Neuronal stem cell (in vitro differentiated cells): ENCODE measurements at regions not wholly inside any gene's neighbourhood (a gene's known extent, or its start where the extent isn't known, plus 50 kb on each side); places are given as distances from the start of the nearest gene placed in this dataset.

Experiments used
- DNase-seq: peaks from one replicate; pipeline ENCODE4 v3.0.0-alpha.2; 2013; ENCODE audit warnings: low spot score
- H2AFZ ChIP-seq: one replicate; pipeline ENCODE4 v1.6.1; 2013; ENCODE audit warnings: mild to moderate bottlenecking, low read length, inconsistent platforms
- H2AK5ac ChIP-seq: 2 replicates; pipeline ENCODE4 v1.6.1; 2013; ENCODE audit warnings: low read depth, mild to moderate bottlenecking, inconsistent platforms, low read length, moderate library complexity, mixed read lengths
- H2BK120ac ChIP-seq: 2 replicates; pipeline ENCODE4 v1.6.1; 2013; ENCODE audit warnings: low read depth, mild to moderate bottlenecking, inconsistent platforms, low read length, moderate library complexity, mixed read lengths
- H2BK12ac ChIP-seq: one replicate; pipeline ENCODE4 v1.6.1; 2013; ENCODE audit warnings: low read length, inconsistent platforms
- H2BK15ac ChIP-seq: 2 replicates; pipeline ENCODE4 v1.6.1; 2013; ENCODE audit warnings: mild to moderate bottlenecking, low read length, inconsistent platforms, mixed read lengths
- H2BK5ac ChIP-seq: one replicate; pipeline ENCODE4 v1.6.1; 2013; ENCODE audit warnings: inconsistent platforms, mild to moderate bottlenecking, low read length, moderate library complexity
- H3K14ac ChIP-seq: one replicate; pipeline ENCODE4 v1.6.1; 2013; ENCODE audit warnings: low read length, inconsistent platforms
- H3K18ac ChIP-seq: 2 replicates; pipeline ENCODE4 v1.6.1; 2013; ENCODE audit warnings: low read length, inconsistent platforms
- H3K23ac ChIP-seq: 2 replicates; pipeline ENCODE4 v1.6.1; 2013; ENCODE audit warnings: low read depth, mild to moderate bottlenecking, mixed read lengths, low read length, inconsistent platforms; ENCODE audit not compliant: poor library complexity
- H3K27ac ChIP-seq: replicated peaks from 3 replicates; pipeline ENCODE4 v1.5.1; 2013; ENCODE audit warnings: low read length, inconsistent platforms
- H3K27me3 ChIP-seq, 3 experiments: 2 replicates each; pipeline ENCODE4 v1.6.1; 2013; ENCODE audit warnings: low read length in 3 of 3, mild to moderate bottlenecking in 2 of 3, inconsistent platforms in 1 of 3, low read depth in 1 of 3, mixed read lengths in 1 of 3, moderate library complexity in 1 of 3; ENCODE audit not compliant: control insufficient read depth in 3 of 3, insufficient read depth in 3 of 3
- H3K36me3 ChIP-seq, 2 donors: replicated peaks in 1 of 2; 2 replicates each; pipeline ENCODE4 v1.6.1; 2013; ENCODE audit warnings: low read length in 2 of 2; ENCODE audit not compliant: control insufficient read depth in 2 of 2, insufficient read depth in 2 of 2
- H3K4ac ChIP-seq: 2 replicates; pipeline ENCODE4 v1.6.1; 2013; ENCODE audit warnings: inconsistent platforms, mild to moderate bottlenecking, low read length, moderate library complexity
- H3K4me1 ChIP-seq, 2 donors: 1 replicate in 1 of 2; 2 replicates in 1 of 2; pipeline ENCODE4 v1.6.1; 2013; ENCODE audit warnings: low read length in 2 of 2, low read depth in 1 of 2; ENCODE audit not compliant: control insufficient read depth in 2 of 2, insufficient read depth in 1 of 2
- H3K4me2 ChIP-seq: one replicate; pipeline ENCODE4 v1.6.1; 2013; ENCODE audit warnings: mild to moderate bottlenecking, low read length, inconsistent platforms; ENCODE audit not compliant: insufficient read depth, poor library complexity, severe bottlenecking
- H3K4me3 ChIP-seq, 2 donors: 2 replicates each; pipeline ENCODE4 v1.5.1; 2013; ENCODE audit warnings: low read length in 2 of 2, mild to moderate bottlenecking in 2 of 2, inconsistent platforms in 1 of 2, moderate library complexity in 1 of 2
- H3K79me1 ChIP-seq: one replicate; pipeline ENCODE4 v1.6.1; 2013; ENCODE audit warnings: low read depth, mild to moderate bottlenecking, inconsistent platforms, low read length, moderate library complexity
- H3K9ac ChIP-seq: one replicate; pipeline ENCODE4 v1.6.1; 2013; ENCODE audit warnings: mild to moderate bottlenecking, low read depth, low read length, inconsistent platforms; ENCODE audit not compliant: poor library complexity
- H3K9me3 ChIP-seq, 2 donors: replicated peaks in 1 of 2; 2 replicates each; pipeline versions ENCODE3 to v1.6.1; 2013; ENCODE audit warnings: low read length in 2 of 2, mild to moderate bottlenecking in 2 of 2, inconsistent platforms in 1 of 2, low read depth in 1 of 2, mixed read lengths in 1 of 2, moderate library complexity in 1 of 2; ENCODE audit not compliant: control insufficient read depth in 2 of 2, insufficient read depth in 1 of 2
- H4K8ac ChIP-seq: one replicate; pipeline ENCODE4 v1.6.1; 2013; ENCODE audit warnings: low read depth, mild to moderate bottlenecking, inconsistent platforms, low read length, moderate library complexity
- H4K91ac ChIP-seq: one replicate; pipeline ENCODE4 v1.6.1; 2013; ENCODE audit warnings: low read length, low read depth, mild to moderate bottlenecking, inconsistent platforms; ENCODE audit not compliant: poor library complexity
- WGBS, 2 donors: extraction: QIAGEN DNeasy Blood & Tissue Kit; methylation state at CpG; one replicate each; pipeline ENCODE4 v1.1.7; 2013; ENCODE audit warnings: missing lambda C conversion rate in 2 of 2, mixed read lengths in 1 of 2; ENCODE audit not compliant: insufficient read length in 2 of 2, insufficient replicate concordance in 1 of 2; ENCODE audit errors: extremely low coverage in 2 of 2; 5-methylcytosine and 5-hydroxymethylcytosine counted together

DNA sequence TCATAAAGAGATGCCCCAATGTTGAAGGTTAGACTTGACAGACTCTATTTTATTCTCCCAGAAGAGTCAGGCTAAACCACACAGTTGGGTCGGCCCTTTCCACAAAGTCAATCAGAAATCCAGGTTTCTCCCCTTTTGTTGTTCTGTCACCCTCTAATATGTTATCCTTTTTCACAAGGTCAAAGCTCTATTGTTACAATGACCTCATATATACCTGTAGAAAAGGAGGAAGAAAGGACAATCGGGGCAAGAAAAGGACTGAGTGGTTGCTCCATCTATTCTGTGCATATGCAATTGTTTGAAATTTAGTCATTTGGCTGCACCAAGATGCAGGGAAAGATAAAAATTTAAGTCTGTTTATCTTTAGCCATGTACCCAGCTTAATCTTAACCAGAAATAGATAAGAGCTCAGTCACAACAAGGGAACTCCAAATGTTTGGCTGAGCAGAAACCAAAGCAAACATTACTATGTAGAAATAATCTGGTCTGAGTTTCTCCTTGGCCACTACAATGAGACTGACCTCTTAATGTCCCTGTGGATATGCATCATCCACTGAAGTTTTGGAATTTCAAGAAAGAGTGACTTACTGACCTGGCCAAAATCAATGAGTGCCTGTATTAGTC, 503.7 kb downstream of the GALC start:
- Histone ChIP-seq H3K14ac (no peak overlapping the region), H3K36me3 (no peaks in the 10 kb centered on the region), H3K9ac (no peak overlapping the region), H3K79me1 (no peaks in the 10 kb centered on the region), H4K8ac (no peak overlapping the region), H3K9me3 (no peaks in the 10 kb centered on the region), H2BK12ac (no peak overlapping the region), H2BK15ac (no peak overlapping the region), H3K27me3 (no peaks in the 10 kb centered on the region), H3K4me1 (no peaks in the 10 kb centered on the region), H3K27ac (no peak overlapping the region), H3K4me3 (no peak overlapping the region), H2BK120ac (no peak overlapping the region), H3K4me2 (no peak overlapping the region), H3K4ac (no peak overlapping the region), H2AFZ (no peak overlapping the region), H3K18ac (no peak overlapping the region), H2AK5ac (no peak overlapping the region), H2BK5ac (no peak overlapping the region), H3K23ac (no peak overlapping the region), H4K91ac (no peak overlapping the region)
- no peak for DNase-seq
- no CpG with 5 or more reads among the region's 2 CpGs for WGBS, 2 donors

DNA sequence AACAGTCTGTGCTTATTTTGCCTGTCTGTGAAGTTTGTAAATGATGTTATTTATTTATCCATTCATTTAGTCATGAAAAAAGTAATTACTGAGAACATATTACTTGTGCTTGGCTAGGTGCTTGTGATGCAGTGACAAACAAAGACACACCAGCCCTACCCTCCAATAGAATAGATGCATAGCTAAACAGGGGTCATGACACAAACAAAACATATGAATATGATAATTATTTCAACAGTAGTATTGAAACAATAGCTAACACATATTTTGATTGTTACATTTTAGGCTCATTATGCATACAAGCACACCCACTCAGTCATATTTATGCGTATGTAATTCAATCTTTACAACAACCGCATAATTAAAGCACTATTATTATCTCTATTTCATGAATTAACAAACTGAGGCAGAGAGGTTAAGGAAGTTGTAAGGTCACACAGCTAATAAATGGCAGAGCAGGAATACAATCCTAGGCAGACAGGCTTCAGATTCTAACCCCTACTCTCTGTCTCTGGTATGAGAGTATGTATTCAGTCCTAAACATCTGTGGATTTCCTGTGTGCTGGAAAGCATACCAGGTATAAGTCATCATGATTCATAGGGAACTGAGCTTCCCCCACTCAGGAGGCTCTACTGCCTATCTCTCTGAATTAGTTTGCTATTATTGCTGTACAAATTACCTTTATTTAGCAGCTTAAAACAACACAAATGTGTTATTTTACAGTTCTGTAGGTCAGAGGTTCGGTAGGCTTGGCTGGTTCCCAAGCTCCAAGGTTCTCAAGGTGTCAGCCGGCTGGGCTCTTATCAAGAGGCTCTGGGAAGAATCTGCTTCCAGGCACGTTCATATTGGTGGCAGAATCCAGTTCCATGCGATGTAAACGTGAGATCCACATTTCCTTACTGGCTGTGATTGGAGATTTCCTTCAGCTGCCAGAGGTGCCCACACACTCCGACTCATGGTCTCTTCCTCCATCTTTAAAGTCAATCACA, 509.4 kb downstream of the GALC start:
- Histone ChIP-seq H3K9ac (no peak overlapping the region), H4K8ac (no peak overlapping the region), H3K27ac (no peak overlapping the region), H3K4me1 (no peaks in the 10 kb centered on the region), H3K79me1 (no peaks in the 10 kb centered on the region), H2BK120ac (no peak overlapping the region), H2BK15ac (no peak overlapping the region), H3K4me2 (no peak overlapping the region), H2AK5ac (no peak overlapping the region), H3K23ac (no peak overlapping the region), H3K27me3 (no peaks in the 10 kb centered on the region), H3K14ac (no peak overlapping the region), H3K36me3 (no peaks in the 10 kb centered on the region), H3K4ac (no peak overlapping the region), H3K9me3 (peaks cover 0 to 2% of the 10 kb centered on the region in 2 donors), H4K91ac (no peak overlapping the region), H2BK5ac (no peak overlapping the region), H2BK12ac (no peak overlapping the region), H3K18ac (no peak overlapping the region), H3K4me3 (no peak overlapping the region), H2AFZ (no peak overlapping the region)
- WGBS, 2 donors = 100% methylated on average over 2 of the region's 8 CpGs; no CpG with 5 or more reads in 1 of the 2 donors
- no peak for DNase-seq

DNA sequence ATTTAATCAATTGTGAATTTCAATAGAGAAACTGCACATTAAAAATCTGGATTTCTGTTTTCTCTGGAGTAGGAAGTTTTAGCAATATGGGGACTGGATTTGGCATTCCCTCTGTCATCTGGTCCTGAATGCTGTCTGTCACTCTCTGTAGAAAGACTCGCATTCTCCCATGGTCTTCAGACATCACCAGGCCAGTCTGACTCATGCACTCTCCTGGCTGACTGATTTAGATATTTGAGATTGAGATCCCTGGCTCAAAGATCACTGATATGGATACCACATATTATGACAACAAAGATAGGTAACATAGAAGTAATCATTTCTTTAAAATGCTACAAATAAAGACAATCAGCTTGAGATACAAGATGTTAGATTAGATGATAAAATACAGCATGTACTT, 524.5 kb downstream of the GALC start:
- Histone ChIP-seq H2AK5ac (no peak overlapping the region), H3K23ac (no peak overlapping the region), H3K14ac (no peak overlapping the region), H4K91ac (no peak overlapping the region), H3K27ac (no peak overlapping the region), H3K4me3 (no peak overlapping the region), H3K79me1 (no peaks in the 10 kb centered on the region), H3K18ac (no peak overlapping the region), H3K9me3 (no peaks in the 10 kb centered on the region), H3K4me1 (no peaks in the 10 kb centered on the region), H2BK120ac (no peak overlapping the region), H2AFZ (no peak overlapping the region), H2BK5ac (no peak overlapping the region), H3K36me3 (no peaks in the 10 kb centered on the region), H2BK15ac (no peak overlapping the region), H2BK12ac (no peak overlapping the region), H3K27me3 (no peaks in the 10 kb centered on the region), H4K8ac (no peak overlapping the region), H3K4me2 (no peak overlapping the region), H3K4ac (no peak overlapping the region), H3K9ac (no peak overlapping the region)
- WGBS, 2 donors = no CpG with 5 or more reads among the region's 1 CpG
- DNase-seq = no peak

DNA sequence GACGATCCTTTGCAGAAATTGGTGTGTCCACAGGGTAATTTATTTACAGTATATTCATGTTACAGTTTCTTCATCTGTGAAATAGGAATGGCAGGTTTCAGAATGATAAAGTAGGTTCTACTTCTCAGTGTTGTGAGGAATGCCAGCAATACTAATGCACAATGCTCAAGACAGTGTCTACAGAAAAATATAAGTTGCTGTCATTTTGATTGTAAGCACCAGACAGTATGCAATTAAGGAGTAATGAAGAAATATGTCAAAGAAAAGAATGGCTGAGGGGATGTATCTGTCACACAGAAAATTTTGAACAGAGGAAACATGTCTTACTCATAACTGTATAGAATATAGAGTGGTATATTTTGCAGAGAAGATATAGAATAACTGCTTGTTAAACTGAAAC, 525.4 kb downstream of the GALC start:
- Histone ChIP-seq H3K4me3 (no peak overlapping the region), H3K14ac (no peak overlapping the region), H3K9ac (no peak overlapping the region), H3K4me1 (no peaks in the 10 kb centered on the region), H3K23ac (no peak overlapping the region), H2BK12ac (no peak overlapping the region), H4K8ac (no peak overlapping the region), H3K9me3 (no peaks in the 10 kb centered on the region), H3K4ac (no peak overlapping the region), H2BK5ac (no peak overlapping the region), H2AFZ (no peak overlapping the region), H3K4me2 (no peak overlapping the region), H3K27ac (no peak overlapping the region), H3K18ac (no peak overlapping the region), H2BK15ac (no peak overlapping the region), H3K27me3 (no peaks in the 10 kb centered on the region), H3K79me1 (no peaks in the 10 kb centered on the region), H4K91ac (no peak overlapping the region), H2BK120ac (no peak overlapping the region), H2AK5ac (no peak overlapping the region), H3K36me3 (no peaks in the 10 kb centered on the region)
- WGBS, 2 donors = no CpG with 5 or more reads among the region's 1 CpG
- DNase-seq = no peak
